Calu3 (cell line): ENCODE measurements at regions not wholly inside any gene's neighbourhood (a gene's known extent, or its start where the extent isn't known, plus 50 kb on each side); places are given as distances from the start of the nearest gene placed in this dataset.

ENCODE experiments used
- BruUV-seq: library from RNA; stranded (reverse); fragments of 400-500 nt; replicated peaks from 2 replicates; lab custom pipeline; 2021; lab: Mats Ljungman, UMichigan
- CTCF ChIA-PET: fragments of 300-600 bp; sonication (Branson Sonifier 250); formaldehyde crosslinking; loops from one replicate; lab custom pipeline; 2022; ENCODE audit warnings: antibody characterized with exemption; lab: Charles Lee
- DNase-seq: peaks from one replicate; pipeline ENCODE4 v3.0.0; 2022
- H3K27ac Mint-ChIP-seq: one replicate; pipeline ENCODE4 v1.8.0; 2022; ENCODE audit warnings: mixed read lengths; ENCODE audit not compliant: unreplicated experiment
- H3K27me3 Mint-ChIP-seq: one replicate; pipeline ENCODE4 v1.8.0; 2022; ENCODE audit warnings: mixed read lengths; ENCODE audit not compliant: unreplicated experiment
- H3K36me3 Mint-ChIP-seq: one replicate; pipeline ENCODE4 v1.8.0; 2022; ENCODE audit warnings: mild to moderate bottlenecking, moderate library complexity, mixed read lengths; ENCODE audit not compliant: insufficient read depth, unreplicated experiment
- H3K4me1 Mint-ChIP-seq: one replicate; pipeline ENCODE4 v1.8.0; 2022; ENCODE audit warnings: mild to moderate bottlenecking, low read depth, mixed read lengths; ENCODE audit not compliant: unreplicated experiment
- H3K4me3 Mint-ChIP-seq: one replicate; pipeline ENCODE4 v1.8.0; 2022; ENCODE audit warnings: mild to moderate bottlenecking, low read depth, moderate library complexity, mixed read lengths; ENCODE audit not compliant: unreplicated experiment
- H3K9me3 Mint-ChIP-seq: one replicate; pipeline ENCODE4 v1.8.0; 2022; ENCODE audit warnings: low read depth, mixed read lengths; ENCODE audit not compliant: unreplicated experiment
- intact Hi-C: fragments of 100-400 bp; cut with micrococcal nuclease; formaldehyde crosslinking; loops from one replicate; pipeline ENCODE4 v1.10.0; 2022; ENCODE audit not compliant: unreplicated experiment
- TF ChIP-seq, protein P1 (sequence below): fragments of 200-600 bp; IDR thresholded peaks from one replicate; pipeline ENCODE4 v1.8.0; 2022; ENCODE audit warnings: antibody characterized with exemption; ENCODE audit not compliant: unreplicated experiment

DNA sequence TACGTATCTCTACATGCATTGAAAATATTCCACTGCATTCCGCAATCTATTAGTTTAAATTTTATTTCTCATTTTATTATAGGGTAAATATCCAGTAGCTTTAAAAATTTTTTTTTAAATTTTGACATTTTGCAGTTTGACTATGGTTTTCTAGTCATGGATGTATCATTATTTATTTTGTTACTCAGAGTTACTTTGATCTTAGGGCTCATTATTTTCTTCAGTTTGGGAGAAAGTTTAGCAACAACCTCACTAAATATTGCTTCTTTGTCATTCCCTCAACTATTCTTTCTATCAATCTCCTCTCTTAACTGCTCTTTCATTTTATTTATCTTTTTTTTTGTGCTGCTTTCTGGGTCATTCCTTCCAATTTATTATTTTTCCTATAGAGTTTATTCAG lies 100.5 kb upstream of the SLCO6A1 start:
- CTCF ChIA-PET: interaction anchor here (0.5 kb wide), 1 partner anchor 36 kb away, joined by 3 read pairs; no protein-coding TSS in a partner anchor
- no TSS peak for BruUV-seq
- Mint-ChIP-seq H3K4me3 (no peak overlapping the region), H3K4me1 (no peaks in the 10 kb centered on the region), H3K9me3 (no peaks in the 10 kb centered on the region), H3K27me3 (no peaks in the 10 kb centered on the region), H3K36me3 (no peaks in the 10 kb centered on the region), H3K27ac (no peak overlapping the region)
- no peak for DNase-seq
- TF ChIP-seq, protein P1, sequence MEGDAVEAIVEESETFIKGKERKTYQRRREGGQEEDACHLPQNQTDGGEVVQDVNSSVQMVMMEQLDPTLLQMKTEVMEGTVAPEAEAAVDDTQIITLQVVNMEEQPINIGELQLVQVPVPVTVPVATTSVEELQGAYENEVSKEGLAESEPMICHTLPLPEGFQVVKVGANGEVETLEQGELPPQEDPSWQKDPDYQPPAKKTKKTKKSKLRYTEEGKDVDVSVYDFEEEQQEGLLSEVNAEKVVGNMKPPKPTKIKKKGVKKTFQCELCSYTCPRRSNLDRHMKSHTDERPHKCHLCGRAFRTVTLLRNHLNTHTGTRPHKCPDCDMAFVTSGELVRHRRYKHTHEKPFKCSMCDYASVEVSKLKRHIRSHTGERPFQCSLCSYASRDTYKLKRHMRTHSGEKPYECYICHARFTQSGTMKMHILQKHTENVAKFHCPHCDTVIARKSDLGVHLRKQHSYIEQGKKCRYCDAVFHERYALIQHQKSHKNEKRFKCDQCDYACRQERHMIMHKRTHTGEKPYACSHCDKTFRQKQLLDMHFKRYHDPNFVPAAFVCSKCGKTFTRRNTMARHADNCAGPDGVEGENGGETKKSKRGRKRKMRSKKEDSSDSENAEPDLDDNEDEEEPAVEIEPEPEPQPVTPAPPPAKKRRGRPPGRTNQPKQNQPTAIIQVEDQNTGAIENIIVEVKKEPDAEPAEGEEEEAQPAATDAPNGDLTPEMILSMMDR: no peak
- intact Hi-C loops: no loop called here

DNA sequence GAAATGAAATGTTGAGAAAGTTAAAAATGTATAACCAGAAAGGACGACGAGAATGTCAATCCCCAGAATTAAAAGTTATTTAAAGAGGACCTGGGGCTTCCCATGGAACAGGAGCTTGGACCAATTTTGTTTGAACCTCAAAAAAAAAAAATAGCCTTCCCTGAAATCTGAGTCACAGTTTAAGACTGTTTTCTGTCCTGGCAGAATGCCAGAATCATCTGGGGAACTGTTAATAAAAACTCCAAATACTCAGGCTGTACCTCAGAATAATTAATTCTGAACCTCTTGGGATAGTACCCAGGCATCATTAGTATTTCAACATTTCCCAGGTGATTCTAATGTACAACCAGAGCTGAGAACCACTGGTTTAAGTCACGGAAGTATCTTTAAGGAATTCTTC lies 102.2 kb upstream of the SLCO6A1 start:
- no peak for DNase-seq
- H3K27me3 Mint-ChIP-seq: no peaks in the 10 kb centered on the region
- no peak overlapping the region for H3K27ac Mint-ChIP-seq
- intact Hi-C loops: no loop called here
- no peaks in the 10 kb centered on the region for H3K36me3 Mint-ChIP-seq
- BruUV-seq: no TSS peak
- no peaks in the 10 kb centered on the region for H3K4me1 Mint-ChIP-seq
- TF ChIP-seq, protein P1: no peak
- no peak overlapping the region for H3K4me3 Mint-ChIP-seq
- no peaks in the 10 kb centered on the region for H3K9me3 Mint-ChIP-seq
- CTCF ChIA-PET: no interaction called here

DNA sequence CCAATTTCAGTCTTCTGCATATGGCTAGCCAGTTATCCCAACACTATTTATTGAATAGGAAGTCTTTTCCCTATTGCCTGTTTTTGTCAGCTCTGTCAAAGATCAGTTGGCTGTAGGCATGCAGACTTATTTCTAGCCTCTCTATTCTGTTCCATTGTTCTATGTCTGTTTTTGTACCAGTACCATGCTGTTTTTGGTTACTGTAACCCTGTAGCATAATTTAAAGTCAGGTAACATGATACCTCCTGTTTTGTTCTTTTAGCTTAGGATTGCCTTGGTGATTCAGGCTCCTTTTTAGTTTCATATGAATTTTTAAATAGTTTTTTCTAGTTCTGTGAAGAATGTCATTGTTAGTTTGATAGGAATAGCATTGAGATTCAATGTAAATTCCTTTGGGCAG lies 104.9 kb upstream of the SLCO6A1 start:
- H3K9me3 Mint-ChIP-seq: no peaks in the 10 kb centered on the region
- CTCF ChIA-PET: no interaction called here
- no peaks in the 10 kb centered on the region for H3K36me3 Mint-ChIP-seq
- TF ChIP-seq, protein P1: no peak
- no peak overlapping the region for H3K4me3 Mint-ChIP-seq
- BruUV-seq: no TSS peak
- no peaks in the 10 kb centered on the region for H3K27me3 Mint-ChIP-seq
- no peak overlapping the region for H3K27ac Mint-ChIP-seq
- H3K4me1 Mint-ChIP-seq: no peaks in the 10 kb centered on the region
- no peak for DNase-seq
- intact Hi-C loops: no loop called here

DNA sequence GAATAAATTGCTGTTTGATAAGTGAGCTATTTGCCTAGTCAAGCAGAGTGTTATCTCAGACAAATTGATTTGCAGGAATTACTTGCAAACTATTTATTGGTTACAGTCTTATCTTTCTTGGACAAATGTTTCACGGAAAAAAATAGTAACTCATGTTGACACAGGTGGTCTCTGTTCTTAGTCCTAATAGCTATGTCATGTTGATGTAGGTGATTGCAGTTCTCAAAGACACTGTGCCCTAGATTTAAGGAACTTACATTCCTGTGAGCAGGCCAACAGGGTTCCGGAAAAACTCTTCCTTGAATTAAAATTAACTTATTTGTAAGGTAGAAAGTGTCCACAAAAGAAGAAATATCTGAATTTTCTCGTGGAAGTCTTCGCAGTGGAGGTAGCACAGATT lies 109.6 kb upstream of the SLCO6A1 start:
- TF ChIP-seq, protein P1: no peak
- Mint-ChIP-seq H3K4me3 (no peak overlapping the region), H3K27me3 (peaks cover 14% of the 10 kb centered on the region), H3K36me3 (no peaks in the 10 kb centered on the region), H3K27ac (no peak overlapping the region), H3K4me1 (no peaks in the 10 kb centered on the region), H3K9me3 (no peaks in the 10 kb centered on the region)
- no TSS peak for BruUV-seq
- CTCF ChIA-PET: no interaction called here
- DNase-seq: no peak
- intact Hi-C loops: no loop called here
